Tongue (tissue), 1 donor: ENCODE measurements at regions not wholly inside any gene's neighbourhood (a gene's known extent, or its start where the extent isn't known, plus 50 kb on each side); places are given as distances from the start of the nearest gene placed in this dataset.

Experiments
- DNase-seq: peaks from one replicate; pipeline ENCODE4 v3.0.0-alpha.2; 2015

GRCh38 chr13:50319635-50320255, 304.5 kb downstream of the KCNRG start:
- no peak for DNase-seq

- DNase-seq, result no peak
Observed at GRCh38 chr13:50320271-50320862, 305.1 kb downstream of the KCNRG start.

DNA sequence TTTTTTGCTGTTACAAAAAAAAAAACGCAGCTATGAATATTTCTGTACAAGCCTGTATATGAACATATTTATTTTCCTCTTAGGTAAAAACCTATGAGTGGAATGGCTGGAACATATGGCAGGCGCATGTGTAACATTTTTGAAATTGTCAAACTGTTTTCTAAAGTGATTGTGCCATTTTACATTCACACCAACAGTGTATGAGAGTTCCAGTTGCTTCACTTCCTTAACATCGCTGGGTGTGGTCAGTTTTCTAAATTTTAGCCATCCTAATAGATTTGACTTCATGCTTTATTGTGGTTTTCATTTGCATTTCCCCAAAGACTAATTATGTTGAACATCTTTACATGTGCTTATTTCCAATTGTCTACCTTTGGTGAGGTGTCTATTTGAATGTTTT, 306.8 kb downstream of the KCNRG start:
- DNase-seq, result no peak

- DNase-seq, result no peak
Observed at GRCh38 chr13:50323440-50324065, 308.3 kb downstream of the KCNRG start.

- DNase-seq, result no peak
Observed at GRCh38 chr13:50326271-50326670, 311.0 kb downstream of the KCNRG start.

- peak; percentile 47 for DNase-seq
Observed at GRCh38 chr13:50326811-50327210, 311.6 kb downstream of the KCNRG start.

GRCh38 chr13:50334115-50334778, 319.0 kb downstream of the KCNRG start:
- DNase-seq, result no peak

DNA sequence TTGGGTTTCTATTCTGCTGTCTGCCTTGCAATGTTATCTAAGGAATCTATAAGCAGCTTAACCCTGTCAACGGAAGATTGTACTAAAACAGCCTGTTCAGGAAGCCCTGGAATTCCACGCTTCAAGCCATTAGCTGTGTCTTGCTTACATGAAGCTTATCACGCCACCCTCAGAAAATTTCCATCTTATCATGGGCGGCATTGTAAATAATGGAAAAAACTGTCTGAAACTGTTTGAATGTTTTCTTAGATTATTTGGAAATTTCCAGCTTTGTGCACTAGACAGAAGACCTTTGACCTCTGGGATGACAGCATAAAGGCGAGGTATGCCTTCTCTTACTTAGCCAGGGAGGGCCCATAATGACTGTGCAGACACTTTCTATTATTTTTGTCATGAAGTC, 319.7 kb downstream of the KCNRG start:
- DNase-seq, result no peak

DNA sequence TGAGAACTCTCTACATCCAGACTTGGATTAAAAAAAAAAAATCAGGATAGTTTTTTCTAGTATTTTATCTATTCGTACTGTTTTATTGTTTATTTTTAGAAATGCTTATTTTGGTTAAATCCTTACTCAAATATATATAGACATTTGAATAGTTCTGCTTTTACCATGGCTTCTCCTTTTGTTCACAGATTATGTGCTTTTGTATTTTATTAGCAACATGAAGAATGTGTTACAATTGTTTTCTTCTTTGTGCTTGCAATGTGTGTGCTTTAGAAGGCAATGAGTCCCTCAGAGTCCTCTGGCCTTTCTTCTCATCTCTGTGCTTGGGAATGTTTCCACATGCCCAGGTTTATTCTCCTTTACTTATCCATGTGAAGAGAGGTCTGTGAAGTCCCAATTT, 324.0 kb downstream of the KCNRG start:
- no peak for DNase-seq

DNA sequence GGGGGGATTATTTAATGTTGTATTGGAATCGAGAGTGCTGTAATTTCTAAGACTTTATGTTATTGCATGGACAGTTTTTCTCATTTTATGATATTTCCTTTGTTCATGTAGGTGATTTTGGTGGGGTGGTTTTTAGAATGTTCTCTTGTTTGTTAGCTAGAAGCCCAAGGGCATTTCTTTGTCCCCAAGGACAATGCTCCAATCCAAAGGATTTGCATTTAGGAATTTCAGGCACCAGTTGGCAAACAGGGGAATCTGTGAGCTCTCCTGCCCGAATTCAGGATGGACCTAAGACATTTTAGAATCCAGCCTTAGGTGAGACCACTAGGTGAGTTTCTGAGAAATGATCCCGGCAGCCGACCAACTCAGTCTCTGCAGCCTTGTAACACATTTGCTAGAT, 324.9 kb downstream of the KCNRG start:
- no peak for DNase-seq

DNA sequence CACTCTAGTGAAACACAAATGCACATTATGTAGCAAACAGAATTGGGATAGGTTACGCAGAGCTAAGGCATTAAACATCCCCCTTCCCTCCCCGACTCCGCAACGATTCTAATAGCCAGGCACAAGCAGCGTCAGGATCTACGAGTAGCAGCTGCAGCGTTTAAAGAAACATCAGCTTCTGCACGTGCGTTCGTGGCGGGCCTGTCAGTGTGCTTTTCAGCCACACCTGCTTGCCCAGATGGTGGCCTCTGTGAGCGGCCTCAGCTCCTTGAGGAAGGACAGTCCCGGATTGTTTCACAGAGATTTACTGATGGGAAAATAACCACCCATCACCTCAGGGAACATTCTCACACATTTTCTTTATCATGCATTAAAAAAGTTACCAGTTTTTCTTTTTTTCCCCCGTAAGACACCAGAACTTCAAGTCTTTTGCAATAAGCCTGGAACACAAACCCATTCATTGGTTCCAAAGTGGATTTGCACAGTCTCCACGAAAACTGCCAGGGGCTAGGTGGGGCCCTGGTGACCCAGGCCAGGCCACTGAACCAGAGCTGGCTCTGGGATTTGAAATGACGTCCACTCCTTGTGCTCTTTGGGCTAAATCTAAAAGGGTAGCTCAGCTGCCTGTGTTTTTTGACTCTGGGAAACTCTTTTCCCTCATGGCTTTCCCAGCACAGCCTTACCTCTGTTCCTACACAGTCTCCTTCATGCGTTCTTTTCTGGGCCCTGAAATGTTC, 325.5 kb downstream of the KCNRG start:
- peak; percentile 87 for DNase-seq

GRCh38 chr13:50341526-50341925, 326.3 kb downstream of the KCNRG start:
- no peak for DNase-seq

DNA sequence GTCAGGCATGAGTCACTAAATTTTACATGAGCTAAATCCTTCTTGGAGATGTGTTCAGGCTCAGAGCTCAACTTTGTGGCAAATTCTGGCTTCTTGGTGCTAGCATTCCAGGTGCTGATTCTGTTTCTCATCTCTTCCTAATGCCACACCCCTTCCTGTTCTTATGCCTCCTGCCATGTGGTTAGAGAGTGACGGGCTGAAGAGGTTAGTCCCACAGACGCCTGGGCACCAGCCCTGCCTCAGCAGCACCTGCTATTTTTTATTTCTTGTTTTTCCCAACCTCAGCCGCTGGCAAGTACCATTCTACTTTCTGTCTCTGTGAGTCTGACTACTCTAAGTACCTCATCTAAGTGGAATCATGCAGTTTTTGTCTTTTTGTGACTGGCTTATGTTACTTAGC, 329.5 kb downstream of the KCNRG start:
- DNase-seq, result no peak

DNA sequence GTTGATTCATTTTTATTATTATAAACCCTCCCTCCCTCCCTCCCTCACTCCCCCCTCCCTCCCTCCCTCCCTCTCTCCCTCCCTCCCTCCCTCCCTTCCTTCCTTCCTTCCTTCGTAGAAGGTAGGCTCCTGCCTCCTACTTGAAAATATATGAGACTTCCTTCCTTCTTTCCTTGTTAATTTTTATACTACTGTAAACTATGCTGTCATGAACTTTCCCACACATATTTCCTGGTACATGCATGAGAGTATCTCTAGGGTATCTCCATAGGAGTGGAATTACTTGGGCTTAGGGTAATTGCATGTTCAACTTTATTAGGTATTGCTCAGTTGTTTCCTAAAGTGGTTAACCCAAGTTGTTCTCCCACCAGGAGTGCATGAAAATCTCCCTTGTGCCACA, 330.6 kb downstream of the KCNRG start:
- DNase-seq, result no peak

DNA sequence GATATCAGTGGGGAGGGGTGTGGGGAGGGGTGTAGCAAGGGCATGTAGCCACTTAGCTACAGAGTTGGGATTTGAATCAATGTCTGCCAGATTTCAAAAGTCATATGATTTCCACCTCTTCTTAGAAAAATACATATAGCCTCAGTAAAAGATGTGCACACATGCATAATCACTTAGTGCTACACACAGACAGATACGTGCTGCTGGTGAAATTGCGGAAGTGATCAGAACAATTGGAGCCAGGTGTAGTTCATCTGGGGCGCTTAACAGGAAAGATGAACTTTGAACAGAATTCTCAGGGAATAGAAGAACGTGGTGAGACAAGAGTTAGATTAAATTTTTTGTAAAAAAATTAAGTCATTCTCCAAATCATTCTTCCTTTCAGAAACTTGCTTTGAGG, 333.1 kb downstream of the KCNRG start:
- no peak for DNase-seq

GRCh38 chr13:50352720-50353480, 337.7 kb downstream of the KCNRG start:
- no peak for DNase-seq

DNA sequence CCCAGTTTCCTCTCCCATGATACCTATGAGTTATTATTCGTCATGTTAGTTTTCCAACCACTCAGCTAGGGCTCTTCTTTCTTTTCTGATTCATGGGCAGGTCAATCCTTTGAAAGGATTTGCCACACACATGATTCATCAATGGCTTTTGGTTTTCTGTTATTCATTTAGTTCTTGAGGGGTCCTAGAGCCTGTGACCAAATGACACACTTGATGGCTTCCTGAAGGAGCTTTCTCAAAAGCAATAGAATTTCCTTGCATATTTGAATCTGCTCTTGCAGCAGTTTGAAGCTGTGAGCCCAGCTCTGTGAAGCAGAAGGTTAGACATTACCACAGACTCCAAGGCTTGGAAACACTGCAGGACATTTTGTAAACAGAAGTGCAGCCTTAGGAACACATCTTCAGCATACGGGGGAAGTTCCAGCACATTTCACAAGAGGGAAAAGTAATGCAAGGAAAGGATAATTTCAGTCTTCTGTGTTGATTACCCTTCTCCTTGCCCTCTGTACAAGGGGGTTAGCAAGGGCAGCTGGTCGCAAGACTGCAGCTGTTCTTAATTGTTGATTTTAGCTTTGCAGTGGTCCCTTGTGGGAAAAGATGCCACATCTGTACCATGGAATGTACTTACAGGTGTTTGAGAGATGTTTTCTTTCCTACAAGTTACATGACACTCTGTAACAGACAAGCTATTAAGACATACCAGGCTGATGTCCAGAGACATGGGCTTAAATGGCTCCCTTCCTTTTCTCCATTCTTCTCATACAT, 338.6 kb downstream of the KCNRG start:
- peak; percentile 39 for DNase-seq

GRCh38 chr13:50355797-50356196, 340.6 kb downstream of the KCNRG start:
- no peak for DNase-seq

- peak; percentile 8 for DNase-seq
Observed at GRCh38 chr13:50357136-50357535, 341.9 kb downstream of the KCNRG start.

DNA sequence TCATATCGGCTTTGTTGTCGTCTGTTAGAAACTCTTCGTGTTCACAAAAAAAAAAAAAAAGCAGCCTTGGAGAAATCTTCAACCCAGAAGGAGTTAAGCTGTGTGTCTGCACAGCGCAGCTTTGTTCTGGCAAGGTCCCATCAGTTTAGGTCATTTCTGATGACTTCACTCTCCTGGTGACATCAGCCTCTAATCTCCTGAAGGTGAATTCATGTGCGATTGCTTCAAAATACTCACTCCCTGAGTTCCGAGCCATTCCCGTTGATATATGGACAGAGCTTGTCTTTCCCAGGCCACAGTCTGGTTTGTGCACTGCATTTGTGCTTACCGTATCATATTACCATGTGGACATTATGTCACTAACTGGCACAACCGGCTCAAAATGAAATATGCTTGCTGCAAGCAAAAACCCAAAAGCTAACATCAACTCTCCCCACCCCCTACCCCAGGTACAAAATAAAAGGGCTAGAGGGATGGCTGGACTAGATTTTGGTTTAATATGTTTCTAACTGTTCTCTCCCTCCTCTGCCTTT, 342.4 kb downstream of the KCNRG start:
- DNase-seq, result peak; percentile 85
